ENCODE measurements at regions not wholly inside any gene's neighbourhood (a gene's known extent, or its start where the extent isn't known, plus 50 kb on each side); places are given as distances from the start of the nearest gene placed in this dataset.

DNA sequence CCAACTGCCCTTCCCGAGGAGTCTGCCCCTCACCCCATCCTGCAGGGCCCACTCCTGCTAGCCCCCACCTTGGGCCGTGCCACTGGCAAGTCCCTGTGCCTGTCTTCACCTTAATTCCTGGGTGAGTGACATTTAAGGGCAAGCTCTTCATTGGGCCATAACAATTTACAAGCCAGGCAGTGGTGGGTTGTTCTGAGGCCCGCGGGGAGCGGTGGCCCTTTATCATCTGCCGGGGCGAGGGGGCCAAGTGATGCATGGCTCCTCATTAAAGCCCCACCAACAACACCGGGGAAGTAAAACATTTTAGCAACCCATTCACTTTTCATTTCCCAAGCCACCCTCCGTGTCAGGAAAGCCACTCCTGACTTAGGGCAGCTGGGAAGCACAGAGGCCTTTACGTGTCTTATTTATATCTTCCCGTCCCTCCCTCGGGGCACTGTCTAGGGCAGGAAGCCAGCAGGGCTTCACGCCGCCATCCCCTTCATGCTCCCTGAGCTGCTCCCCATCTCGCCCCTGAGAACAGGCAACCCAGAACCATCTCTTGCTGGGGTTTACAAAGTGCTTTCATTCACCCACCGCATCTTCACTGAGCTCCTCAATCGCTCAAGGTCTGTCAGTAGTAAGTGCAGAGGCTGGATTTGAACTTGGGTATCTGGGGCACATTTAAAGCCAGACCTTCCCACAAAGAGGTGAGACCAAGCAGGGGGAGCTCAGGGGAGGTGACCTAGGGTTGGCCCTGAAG is 55.5 kb upstream of the CCDC167 start:
- no peak for DNase-seq

DNA sequence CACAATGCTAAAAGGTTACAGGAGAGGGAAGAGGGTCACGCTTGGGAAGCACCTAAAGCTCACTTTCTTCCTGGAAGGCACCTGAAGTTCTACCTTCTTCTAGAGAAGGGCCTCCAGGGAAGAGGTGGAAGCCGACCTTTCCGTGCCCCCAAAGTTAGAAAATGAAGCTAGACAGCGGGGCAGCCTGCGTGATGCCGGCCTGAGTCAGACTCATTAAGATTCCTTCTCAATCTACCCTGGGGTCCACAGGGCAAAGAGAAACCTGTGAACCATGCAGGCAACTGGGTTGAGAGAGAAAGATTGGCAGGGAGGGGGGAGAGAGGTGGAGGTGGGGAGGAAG is 54.8 kb upstream of the CCDC167 start:
- DNase-seq: no peak

DNA sequence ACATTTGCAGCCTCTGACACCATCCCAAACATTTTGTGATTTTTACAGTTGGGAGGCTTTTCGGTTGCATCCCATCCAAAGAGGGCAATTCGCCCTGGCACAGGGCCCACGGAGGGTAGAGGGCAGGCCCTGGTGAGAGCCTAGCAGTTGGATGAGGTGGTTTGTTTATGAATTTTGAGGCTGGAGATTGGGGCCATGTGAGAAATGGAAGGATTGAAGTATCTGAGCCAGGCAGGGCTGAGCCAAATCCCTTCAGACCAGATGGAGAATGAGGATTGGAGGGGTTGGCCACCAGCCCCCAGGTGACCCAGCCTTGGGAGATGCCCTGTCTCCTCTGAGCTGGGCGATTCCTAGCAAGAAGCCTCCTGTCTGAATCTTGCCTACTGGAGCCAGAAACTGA is 52.6 kb upstream of the CCDC167 start:
- no peak for DNase-seq

DNA sequence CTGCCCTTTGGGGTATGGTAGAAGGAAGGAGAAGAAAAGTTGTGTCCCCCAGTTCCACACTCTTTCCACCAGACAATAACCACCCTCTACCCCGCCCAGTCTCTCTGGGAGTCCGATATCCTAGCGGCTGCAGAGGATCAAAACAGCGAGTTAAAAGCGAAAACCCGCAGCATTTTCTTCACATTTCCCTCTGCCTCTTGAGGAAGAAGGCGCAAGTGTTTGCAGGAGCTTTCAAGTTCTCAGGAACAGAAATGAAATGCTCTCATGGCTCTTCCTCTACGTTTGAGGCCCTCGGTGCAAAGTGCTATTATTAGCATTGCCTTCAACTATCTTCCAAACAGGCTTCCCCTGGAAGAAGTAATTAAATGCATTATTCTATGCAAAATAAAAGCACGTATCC is 52.2 kb upstream of the CCDC167 start:
- DNase-seq: no peak

DNA sequence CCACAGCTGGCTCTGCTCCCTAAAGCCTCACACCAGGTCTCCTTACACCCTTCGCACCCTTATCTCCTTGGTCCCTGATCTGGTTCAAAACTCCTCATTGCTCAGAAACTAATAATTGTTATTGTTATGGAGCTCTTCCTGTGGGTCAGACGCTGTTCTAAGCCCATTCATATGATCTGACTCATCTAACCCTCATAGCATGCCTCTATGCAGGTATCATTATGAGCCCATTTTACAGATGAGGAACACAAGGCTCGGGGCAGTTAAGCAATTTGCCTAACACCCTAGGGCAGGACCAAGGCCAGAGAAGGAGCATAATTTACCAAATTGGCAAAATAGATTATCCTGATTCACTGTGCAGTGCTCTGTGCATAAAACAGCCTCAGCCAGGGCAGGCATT is 51.8 kb upstream of the CCDC167 start:
- DNase-seq: no peak

DNA sequence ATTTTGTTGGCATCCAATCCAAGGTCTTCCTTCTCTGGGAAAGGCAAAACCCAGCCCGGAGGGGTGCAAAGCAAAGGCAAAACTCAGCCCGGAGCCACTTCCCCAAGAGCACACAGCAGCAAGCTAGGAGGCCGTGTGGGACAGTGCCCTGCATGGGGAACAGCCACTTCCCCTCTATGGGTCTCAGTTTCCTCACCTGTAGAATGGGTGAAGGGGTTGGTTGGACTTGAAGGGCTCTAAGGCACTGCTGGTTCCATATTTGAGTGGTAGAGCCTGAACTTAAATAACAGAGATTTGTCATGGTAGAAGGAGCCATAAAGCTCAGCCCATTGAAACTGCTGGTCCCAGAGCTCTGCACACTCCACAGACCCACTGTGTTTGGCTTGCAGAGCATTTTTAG is 51.3 kb upstream of the CCDC167 start:
- no peak for DNase-seq

DNA sequence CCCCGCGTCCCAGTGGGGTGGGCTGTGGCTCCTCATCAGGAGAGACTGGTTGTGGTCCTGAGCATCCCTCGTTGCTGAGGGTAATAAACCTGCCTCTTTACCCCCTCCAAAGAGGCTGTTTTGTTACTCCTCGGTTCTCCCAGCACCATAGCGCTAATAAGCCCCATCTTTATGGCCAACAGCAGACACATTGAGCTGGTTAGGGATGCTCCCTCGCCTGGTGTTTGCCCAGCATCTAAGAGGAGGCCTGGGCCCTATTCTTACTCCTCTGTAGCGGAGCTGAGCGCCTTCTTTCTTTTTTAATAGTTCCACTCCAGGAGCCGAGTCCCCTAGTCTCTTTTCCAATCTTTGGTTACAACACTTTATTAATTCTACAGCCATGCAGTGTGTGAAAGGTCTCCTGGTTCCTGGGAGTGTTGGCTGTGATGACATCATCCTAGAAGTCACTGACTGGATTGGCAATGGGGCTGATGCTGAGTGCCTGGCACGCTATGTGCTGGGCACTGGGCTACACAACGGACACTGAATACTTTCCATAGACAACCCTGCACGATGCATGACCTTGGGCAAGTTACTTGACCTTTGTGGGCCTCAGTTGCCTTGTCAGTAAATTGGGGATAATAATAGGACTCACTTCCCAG is 50.6 kb upstream of the CCDC167 start:
- no peak for DNase-seq

DNA sequence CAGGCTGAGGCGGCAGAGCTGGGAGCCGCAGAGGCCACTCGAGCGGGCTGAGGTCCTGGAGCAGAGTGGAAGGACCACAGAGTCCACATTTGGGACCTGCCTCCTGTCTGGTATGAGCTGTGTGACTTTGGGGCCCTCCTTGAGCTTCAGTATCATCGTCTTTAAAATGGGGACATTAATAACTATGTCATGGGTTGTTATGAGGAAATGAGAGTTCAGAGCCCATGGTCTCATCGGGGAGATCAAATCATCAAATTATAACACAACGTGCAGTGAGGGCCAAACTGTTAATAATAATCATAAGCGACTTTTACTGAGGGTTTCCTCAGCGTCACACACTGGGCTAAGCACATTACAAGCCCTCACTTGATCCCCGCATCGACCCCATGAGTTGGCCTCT is 49.9 kb upstream of the CCDC167 start:
- no peak for DNase-seq
